ENCODE measurements at regions not wholly inside any gene's neighbourhood (a gene's known extent, or its start where the extent isn't known, plus 50 kb on each side); places are given as distances from the start of the nearest gene placed in this dataset.

GRCh38 chr5:124692950-124693349 lies 53.5 kb downstream of the ZNF608 start:
- no peak for FAIRE-seq

GRCh38 chr5:124692324-124692723 lies 54.1 kb downstream of the ZNF608 start:
- FAIRE-seq: no peak

- FAIRE-seq: no peak
Measured at GRCh38 chr5:124689653-124690052, 56.8 kb downstream of the ZNF608 start.

GRCh38 chr5:124686239-124687004 lies 60.0 kb downstream of the ZNF608 start:
- no peak for FAIRE-seq

- no peak for FAIRE-seq
Measured at GRCh38 chr5:124685404-124685930, 61.0 kb downstream of the ZNF608 start.

- no peak for FAIRE-seq
Measured at GRCh38 chr5:124683917-124684555, 62.4 kb downstream of the ZNF608 start.

- FAIRE-seq: no peak
Measured at GRCh38 chr5:124679578-124680199, 66.8 kb downstream of the ZNF608 start.

- FAIRE-seq: no peak
Measured at GRCh38 chr5:124678922-124679519, 67.4 kb downstream of the ZNF608 start.

GRCh38 chr5:124678468-124678867 lies 68.0 kb downstream of the ZNF608 start:
- no peak for FAIRE-seq

GRCh38 chr5:124677374-124678351 lies 68.8 kb downstream of the ZNF608 start:
- no peak for FAIRE-seq

- no peak for FAIRE-seq
Measured at GRCh38 chr5:124675931-124676846, 70.2 kb downstream of the ZNF608 start.

- FAIRE-seq: no peak
Measured at GRCh38 chr5:124671193-124671592, 75.2 kb downstream of the ZNF608 start.

- no peak for FAIRE-seq
Measured at GRCh38 chr5:124670722-124671184, 75.7 kb downstream of the ZNF608 start.

GRCh38 chr5:124669956-124670721 lies 76.3 kb downstream of the ZNF608 start:
- no peak for FAIRE-seq

- no peak for FAIRE-seq
Measured at GRCh38 chr5:124669300-124669648, 77.2 kb downstream of the ZNF608 start.

GRCh38 chr5:124668353-124669299 lies 77.8 kb downstream of the ZNF608 start:
- no peak for FAIRE-seq

GRCh38 chr5:124665625-124666024 lies 80.8 kb downstream of the ZNF608 start:
- FAIRE-seq: no peak

GRCh38 chr5:124665035-124665434 lies 81.4 kb downstream of the ZNF608 start:
- FAIRE-seq: no peak

GRCh38 chr5:124664287-124664686 lies 82.2 kb downstream of the ZNF608 start:
- no peak for FAIRE-seq

All from G401.6 (cell line).